ENCODE measurements at regions not wholly inside any gene's neighbourhood (a gene's known extent, or its start where the extent isn't known, plus 50 kb on each side); places are given as distances from the start of the nearest gene placed in this dataset.

- Histone ChIP-seq H3K4me1 (no peaks in the 10 kb centered on the region), H3K9me3 (no peaks in the 10 kb centered on the region), H3K36me3 (no peaks in the 10 kb centered on the region), H3K27ac (no peak overlapping the region), H3K4me3 (no peak overlapping the region), H3K27me3 (no peaks in the 10 kb centered on the region)
- no peak for TF ChIP-seq POLR2A (IDR thresholded peaks at IDR 0.05)
- TF ChIP-seq POLR2AphosphoS5 (IDR thresholded peaks at IDR 0.05): no peak
- TF ChIP-seq EP300 (IDR thresholded peaks at IDR 0.05; ENCODE audit: low read depth): no peak
- TF ChIP-seq CTCF (IDR thresholded peaks at IDR 0.05): no peak
- 40 to 51% methylated on average over 1 to 2 of the region's 2 CpGs for WGBS, 2 donors (ENCODE audit: low coverage in 1 of 2)
- intact Hi-C loops (cut with DNase I; ENCODE audit: low total_unique reads) (no loop called here), in situ Hi-C loops (cut with MboI; ENCODE audit: low pct_ligation_motif_present in 1 of 4, low pct_unique_long_range_greater_than_20kb in 1 of 4, low sequenced_read_pairs in 3 of 4) (no loop called here)
- DNase-seq: no peak
These were observed 579.6 kb upstream of the IGFBP7 start for GRCh38 chr4:57689693-57690205.

- intact Hi-C loops (cut with DNase I; ENCODE audit: low total_unique reads): no loop called here
- H3K36me3 ChIP-seq: no peaks in the 10 kb centered on the region
- H3K4me1 ChIP-seq: no peaks in the 10 kb centered on the region
- in situ Hi-C loops (cut with MboI; ENCODE audit: low pct_ligation_motif_present in 1 of 4, low pct_unique_long_range_greater_than_20kb in 1 of 4, low sequenced_read_pairs in 3 of 4): no loop called here
- H3K9me3 ChIP-seq: no peaks in the 10 kb centered on the region
- H3K4me3 ChIP-seq: no peak overlapping the region
- DNase-seq: no peak
- no peaks in the 10 kb centered on the region for H3K27me3 ChIP-seq
- H3K27ac ChIP-seq: no peak overlapping the region
- TF ChIP-seq EP300 (IDR thresholded peaks at IDR 0.05; ENCODE audit: low read depth) (no peak), CTCF (IDR thresholded peaks at IDR 0.05) (no peak)
These were observed 572.1 kb upstream of the IGFBP7 start for GRCh38 chr4:57682275-57682674.

GRCh38 chr4:57679969-57680368 lies 569.8 kb upstream of the IGFBP7 start:
- DNase-seq: no peak
- in situ Hi-C loops (cut with MboI; ENCODE audit: low pct_ligation_motif_present in 1 of 4, low pct_unique_long_range_greater_than_20kb in 1 of 4, low sequenced_read_pairs in 3 of 4): no loop called here
- no peaks in the 10 kb centered on the region for H3K36me3 ChIP-seq

GRCh38 chr4:57676394-57676793 lies 566.2 kb upstream of the IGFBP7 start:
- no peak for TF ChIP-seq POLR2AphosphoS5 (IDR thresholded peaks at IDR 0.05)
- no peak for TF ChIP-seq POLR2A (IDR thresholded peaks at IDR 0.05)
- no peak for TF ChIP-seq EP300 (IDR thresholded peaks at IDR 0.05; ENCODE audit: low read depth)
- no peak for TF ChIP-seq CTCF (IDR thresholded peaks at IDR 0.05)
- Histone ChIP-seq H3K4me1 (no peaks in the 10 kb centered on the region), H3K4me3 (no peak overlapping the region), H3K27ac (no peak overlapping the region), H3K9me3 (no peaks in the 10 kb centered on the region), H3K27me3 (no peaks in the 10 kb centered on the region), H3K36me3 (no peaks in the 10 kb centered on the region)
- intact Hi-C loops (cut with DNase I; ENCODE audit: low total_unique reads): no loop called here
- 88 to 97% methylated on average over 4 to 6 of the region's 6 CpGs for WGBS, 2 donors (ENCODE audit: low coverage in 1 of 2)
- in situ Hi-C loops (cut with MboI; ENCODE audit: low pct_ligation_motif_present in 1 of 4, low pct_unique_long_range_greater_than_20kb in 1 of 4, low sequenced_read_pairs in 3 of 4): no loop called here
- no peak for DNase-seq

More at GRCh38 chr4:57679969-57680368, 569.8 kb upstream of the IGFBP7 start:
- Histone ChIP-seq H3K9me3 (no peaks in the 10 kb centered on the region), H3K4me3 (no peak overlapping the region), H3K27me3 (no peaks in the 10 kb centered on the region), H3K27ac (no peak overlapping the region), H3K4me1 (no peaks in the 10 kb centered on the region)
- TF ChIP-seq EP300 (IDR thresholded peaks at IDR 0.05; ENCODE audit: low read depth) (no peak), POLR2A (IDR thresholded peaks at IDR 0.05) (no peak), POLR2AphosphoS5 (IDR thresholded peaks at IDR 0.05) (no peak), CTCF (IDR thresholded peaks at IDR 0.05) (no peak)
- 80 to 81% methylated on average over 6 to 7 of the region's 7 CpGs for whole genome bisulfite sequencing, 2 donors (ENCODE audit: low coverage in 1 of 2)
- intact Hi-C loops (cut with DNase I; ENCODE audit: low total_unique reads): no loop called here

Measured in transverse colon (tissue), 4 donors.